IMR-90 (cell line): ENCODE measurements at regions not wholly inside any gene's neighbourhood (a gene's known extent, or its start where the extent isn't known, plus 50 kb on each side); places are given as distances from the start of the nearest gene placed in this dataset.

ENCODE experiments used
- ATAC-seq: fragments of 200-7000 bp; cut with Tn5 transposase; 2 replicates; pipeline ENCODE4 v1.9.1; 2020; ENCODE audit warnings: low read depth, mild to moderate bottlenecking, moderate library complexity
- BruUV-seq: library from RNA; stranded (reverse); fragments of 400-500 nt; replicated peaks from 2 replicates; lab custom pipeline; 2021; lab: Mats Ljungman, UMichigan
- CTCF ChIA-PET: fragments of 300-600 bp; formaldehyde crosslinking; extraction: SDS; loops from one replicate; lab custom pipeline; 2021; ENCODE audit warnings: antibody characterized with exemption; lab: Yijun Ruan, JAX
- POLR2A ChIA-PET: fragments of 300-600 bp; sonication (Branson Sonifier 250); formaldehyde crosslinking; loops from one replicate; lab custom pipeline; 2022; ENCODE audit warnings: antibody characterized with exemption; ENCODE audit not compliant: unreplicated experiment; lab: Charles Lee
- DNase-seq: peaks from one replicate; pipeline ENCODE4 v3.0.0; 2013
- H2AFZ ChIP-seq: replicated peaks from 2 replicates; pipeline ENCODE3; 2013; ENCODE audit warnings: low read length, mild to moderate bottlenecking; ENCODE audit not compliant: poor library complexity
- H2AK5ac ChIP-seq: 2 replicates; pipeline ENCODE4 v1.6.1; 2013; ENCODE audit warnings: low read depth, low read length, inconsistent platforms
- H2AK9ac ChIP-seq: replicated peaks from 2 replicates; pipeline ENCODE3; 2013; ENCODE audit warnings: mild to moderate bottlenecking, low read depth, low read length, moderate library complexity; ENCODE audit not compliant: poor library complexity
- H2BK120ac ChIP-seq: 2 replicates; pipeline ENCODE4 v1.6.1; 2013; ENCODE audit warnings: low read depth, low read length, inconsistent platforms
- H2BK15ac ChIP-seq: 3 replicates; pipeline ENCODE4 v1.6.1; 2013; ENCODE audit warnings: low read depth, low read length, inconsistent platforms
- H2BK20ac ChIP-seq: 2 replicates; pipeline ENCODE4 v1.6.1; 2013; ENCODE audit warnings: low read depth, mild to moderate bottlenecking, inconsistent platforms, low read length, moderate library complexity
- H2BK5ac ChIP-seq: 2 replicates; pipeline ENCODE4 v1.6.1; 2013; ENCODE audit warnings: mild to moderate bottlenecking, low read depth, low read length, inconsistent platforms; ENCODE audit not compliant: poor library complexity, severe bottlenecking
- H3K14ac ChIP-seq: replicated peaks from 2 replicates; pipeline ENCODE4 v1.6.1; 2013; ENCODE audit warnings: low read depth, low read length, inconsistent platforms
- H3K18ac ChIP-seq: 2 replicates; pipeline ENCODE4 v1.6.1; 2013; ENCODE audit warnings: low read depth, low read length, control low read depth
- H3K23ac ChIP-seq: 2 replicates; pipeline ENCODE4 v1.6.1; 2013; ENCODE audit warnings: low read depth, low read length, inconsistent platforms
- H3K27ac ChIP-seq: 2 replicates; pipeline ENCODE4 v1.5.1; 2013; ENCODE audit warnings: mild to moderate bottlenecking, control low read depth, low read length; ENCODE audit not compliant: insufficient read depth
- H3K27me3 ChIP-seq: 2 replicates; pipeline ENCODE4 v1.6.1; 2013; ENCODE audit warnings: low read length; ENCODE audit not compliant: control insufficient read depth, insufficient read depth
- H3K36me3 ChIP-seq: 2 replicates; pipeline ENCODE4 v1.6.1; 2013; ENCODE audit warnings: low read length, mixed read lengths; ENCODE audit not compliant: control insufficient read depth, insufficient read depth
- H3K4ac ChIP-seq: 2 replicates; pipeline ENCODE4 v1.6.1; 2013; ENCODE audit warnings: low read depth, low read length, inconsistent platforms
- H3K4me1 ChIP-seq: 2 replicates; pipeline ENCODE4 v1.6.1; 2013; ENCODE audit warnings: low read length, mixed read lengths; ENCODE audit not compliant: control insufficient read depth, insufficient read depth
- H3K4me2 ChIP-seq: 2 replicates; pipeline ENCODE4 v1.6.1; 2013; ENCODE audit warnings: low read depth, mild to moderate bottlenecking, control low read depth, low read length, moderate library complexity
- H3K4me3 ChIP-seq: 2 replicates; pipeline ENCODE4 v1.5.1; 2013; ENCODE audit warnings: low read depth, mild to moderate bottlenecking, control low read depth, low read length, moderate library complexity; ENCODE audit not compliant: insufficient read depth
- H3K56ac ChIP-seq: 2 replicates; pipeline ENCODE4 v1.6.1; 2013; ENCODE audit warnings: low read length, inconsistent platforms; ENCODE audit not compliant: insufficient read depth; ENCODE audit errors: extremely low read depth
- H3K79me1 ChIP-seq, 2 experiments: 2 replicates each; pipeline ENCODE4 v1.6.1; 2013; ENCODE audit warnings: low read length in 2 of 2, inconsistent platforms in 1 of 2, low read depth in 1 of 2
- H3K9ac ChIP-seq: 2 replicates; pipeline ENCODE4 v1.6.1; 2013; ENCODE audit warnings: low read depth, low read length, control low read depth
- H3K9me1 ChIP-seq: 2 replicates; pipeline ENCODE4 v1.6.1; 2013; ENCODE audit warnings: low read length, inconsistent platforms; ENCODE audit not compliant: insufficient read depth
- H3K9me3 ChIP-seq: 2 replicates; pipeline ENCODE4 v1.6.1; 2013; ENCODE audit warnings: low read length; ENCODE audit not compliant: control insufficient read depth, insufficient read depth
- H4K20me1 ChIP-seq: 2 replicates; pipeline ENCODE4 v1.6.1; 2013; ENCODE audit warnings: low read length, inconsistent platforms; ENCODE audit not compliant: insufficient read depth
- H4K5ac ChIP-seq: 2 replicates; pipeline ENCODE4 v1.6.1; 2013; ENCODE audit warnings: mild to moderate bottlenecking, low read depth, low read length, control low read depth
- H4K8ac ChIP-seq, 2 experiments: 2 replicates each; pipeline ENCODE4 v1.6.1; 2013; ENCODE audit warnings: low read depth in 2 of 2, low read length in 2 of 2, control low read depth in 1 of 2, inconsistent platforms in 1 of 2
- H4K91ac ChIP-seq: 2 replicates; pipeline ENCODE4 v1.6.1; 2013; ENCODE audit warnings: low read depth, low read length, inconsistent platforms; ENCODE audit not compliant: insufficient read depth
- BHLHE40 ChIP-seq: fragments of 150-350 bp; IDR thresholded peaks from 2 replicates; pipeline ENCODE4 v1.6.1; 2016; ENCODE audit warnings: mild to moderate bottlenecking, low read depth, low read length
- CEBPB ChIP-seq: IDR thresholded peaks from 2 replicates; pipeline ENCODE4 v1.6.1; 2012; ENCODE audit warnings: low read depth, low read length, improper control_type of control experiment
- CHD1 ChIP-seq: IDR thresholded peaks from 2 replicates; pipeline ENCODE4 v1.6.1; 2012; ENCODE audit warnings: low read depth, low read length, improper control_type of control experiment
- FOS ChIP-seq: fragments of 150-350 bp; IDR thresholded peaks from 2 replicates; pipeline ENCODE4 v1.6.1; 2016; ENCODE audit warnings: low read depth, low read length
- MAFK ChIP-seq: IDR thresholded peaks from 2 replicates; pipeline ENCODE4 v1.6.1; 2012; ENCODE audit warnings: low read depth, low read length, improper control_type of control experiment
- MAZ ChIP-seq: IDR thresholded peaks from 2 replicates; pipeline ENCODE4 v1.6.1; 2012; ENCODE audit warnings: low read depth, mild to moderate bottlenecking, low read length, improper control_type of control experiment, moderate library complexity, borderline replicate concordance
- MXI1 ChIP-seq: IDR thresholded peaks from 2 replicates; pipeline ENCODE4 v1.6.1; 2012; ENCODE audit warnings: low read depth, mild to moderate bottlenecking, low read length, moderate library complexity, borderline replicate concordance
- NFE2L2 ChIP-seq: fragments of 150-350 bp; IDR thresholded peaks from 2 replicates; pipeline ENCODE4 v1.6.1; 2016; ENCODE audit warnings: low read depth, mild to moderate bottlenecking, low read length
- POLR2A ChIP-seq: IDR thresholded peaks from 2 replicates; pipeline ENCODE4 v1.6.1; 2012; ENCODE audit warnings: mild to moderate bottlenecking, low read depth, low read length
- RAD21 ChIP-seq: IDR thresholded peaks from 2 replicates; pipeline ENCODE4 v1.6.1; 2012; ENCODE audit warnings: low read length, improper control_type of control experiment
- RCOR1 ChIP-seq: IDR thresholded peaks from 2 replicates; pipeline ENCODE4 v1.6.1; 2012; ENCODE audit warnings: mild to moderate bottlenecking, low read length, improper control_type of control experiment; ENCODE audit not compliant: insufficient replicate concordance
- RFX5 ChIP-seq: IDR thresholded peaks from 2 replicates; pipeline ENCODE4 v1.8.0; 2012; ENCODE audit warnings: low read depth, mild to moderate bottlenecking, low read length, moderate library complexity
- SMC3 ChIP-seq: fragments of 150-350 bp; IDR thresholded peaks from 2 replicates; pipeline ENCODE4 v1.6.1; 2016; ENCODE audit warnings: low read depth, mild to moderate bottlenecking, antibody characterized with exemption, low read length, moderate library complexity
- WGBS, 2 experiments: methylation state at CpG; one replicate each; pipeline versions ENCODE4 v1.1.5 to v1.1.7; 2013; ENCODE audit warnings: missing lambda C conversion rate in 2 of 2; ENCODE audit not compliant: insufficient read length in 1 of 2; ENCODE audit errors: extremely low coverage in 2 of 2; 5-methylcytosine and 5-hydroxymethylcytosine counted together
- dilution Hi-C: fragments of 300-500 bp; cut with HindIII; formaldehyde crosslinking; loops from one replicate; pipeline ENCODE4 v1.14.3; 2018; ENCODE audit warnings: low sequenced_read_pairs; ENCODE audit not compliant: unreplicated experiment
- in situ Hi-C: fragments of 300-500 bp; cut with MboI; formaldehyde crosslinking; loops from 3 replicates; pipeline ENCODE4 v1.14.3; 2019; ENCODE audit warnings: low sequenced_read_pairs, inconsistent platforms, mixed read lengths
- intact Hi-C: fragments of 100-400 bp; cut with micrococcal nuclease; formaldehyde crosslinking; loops from 2 replicates; pipeline ENCODE4 v1.10.0; 2022
- TF ChIP-seq, protein P1 (sequence below): conservative IDR thresholded peaks from 2 replicates; pipeline ENCODE4 v1.5.1; 2012; ENCODE audit warnings: mild to moderate bottlenecking, low read depth, low read length, improper control_type of control experiment
- TF ChIP-seq, protein P2 (sequence below): fragments of 150-350 bp; IDR thresholded peaks from 2 replicates; pipeline ENCODE4 v1.6.1; 2017; ENCODE audit warnings: mild to moderate bottlenecking, antibody characterized with exemption, low read length, low read depth
- TF ChIP-seq, protein P3 (sequence below): fragments of 150-350 bp; IDR thresholded peaks from 2 replicates; pipeline ENCODE4 v1.6.1; 2016; ENCODE audit warnings: low read depth, mild to moderate bottlenecking, low read length, moderate library complexity, borderline replicate concordance

DNA sequence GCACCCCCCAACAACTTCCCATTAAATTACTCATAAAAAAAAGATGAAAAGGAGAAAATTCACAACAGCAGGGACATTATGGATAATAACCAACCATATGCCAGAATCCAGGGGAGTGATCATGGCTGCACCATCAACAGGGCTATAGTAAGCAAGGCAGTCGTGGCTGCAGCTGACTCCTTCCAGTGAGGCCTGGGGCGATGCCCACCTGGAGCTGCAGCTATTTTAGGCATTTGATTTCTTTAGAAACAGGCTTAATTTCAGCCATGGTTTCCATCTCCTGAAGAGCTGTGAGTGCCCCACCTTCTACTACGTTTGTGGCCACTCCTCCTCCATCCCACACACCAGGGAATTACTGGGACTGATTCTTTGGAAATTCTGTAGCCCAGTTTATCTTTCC lies 84.0 kb downstream of the MINAR1 start:
- dilution Hi-C loops (no loop called here), in situ Hi-C loops (no loop called here), intact Hi-C loops (no loop called here)
- Histone ChIP-seq H2BK20ac (no peak overlapping the region), H2AK5ac (no peak overlapping the region), H2BK15ac (no peak overlapping the region), H4K8ac (no peak overlapping the region), H3K36me3 (no peaks in the 10 kb centered on the region), H3K4me2 (no peak overlapping the region), H3K4me1 (no peaks in the 10 kb centered on the region), H4K20me1 (no peaks in the 10 kb centered on the region), H3K27ac (no peak overlapping the region), H2BK120ac (no peak overlapping the region), H3K14ac (no peak overlapping the region), H2BK5ac (no peak overlapping the region), H4K91ac (no peak overlapping the region), H3K9me1 (no peaks in the 10 kb centered on the region), H3K18ac (no peak overlapping the region), H3K23ac (no peak overlapping the region), H3K9me3 (no peaks in the 10 kb centered on the region), H2AK9ac (no peak overlapping the region), H3K9ac (no peak overlapping the region), H3K27me3 (peaks cover 4% of the 10 kb centered on the region), H3K4ac (no peak overlapping the region), H3K56ac (no peak overlapping the region), H3K4me3 (no peak overlapping the region), H4K5ac (no peak overlapping the region), H2AFZ (no peak overlapping the region), H3K79me1 (no peaks in the 10 kb centered on the region)
- no peak for TF ChIP-seq FOS
- no peak for TF ChIP-seq SMC3
- TF ChIP-seq, protein P1, sequence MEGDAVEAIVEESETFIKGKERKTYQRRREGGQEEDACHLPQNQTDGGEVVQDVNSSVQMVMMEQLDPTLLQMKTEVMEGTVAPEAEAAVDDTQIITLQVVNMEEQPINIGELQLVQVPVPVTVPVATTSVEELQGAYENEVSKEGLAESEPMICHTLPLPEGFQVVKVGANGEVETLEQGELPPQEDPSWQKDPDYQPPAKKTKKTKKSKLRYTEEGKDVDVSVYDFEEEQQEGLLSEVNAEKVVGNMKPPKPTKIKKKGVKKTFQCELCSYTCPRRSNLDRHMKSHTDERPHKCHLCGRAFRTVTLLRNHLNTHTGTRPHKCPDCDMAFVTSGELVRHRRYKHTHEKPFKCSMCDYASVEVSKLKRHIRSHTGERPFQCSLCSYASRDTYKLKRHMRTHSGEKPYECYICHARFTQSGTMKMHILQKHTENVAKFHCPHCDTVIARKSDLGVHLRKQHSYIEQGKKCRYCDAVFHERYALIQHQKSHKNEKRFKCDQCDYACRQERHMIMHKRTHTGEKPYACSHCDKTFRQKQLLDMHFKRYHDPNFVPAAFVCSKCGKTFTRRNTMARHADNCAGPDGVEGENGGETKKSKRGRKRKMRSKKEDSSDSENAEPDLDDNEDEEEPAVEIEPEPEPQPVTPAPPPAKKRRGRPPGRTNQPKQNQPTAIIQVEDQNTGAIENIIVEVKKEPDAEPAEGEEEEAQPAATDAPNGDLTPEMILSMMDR = no peak
- no peak for TF ChIP-seq RAD21
- TF ChIP-seq, protein P2, sequence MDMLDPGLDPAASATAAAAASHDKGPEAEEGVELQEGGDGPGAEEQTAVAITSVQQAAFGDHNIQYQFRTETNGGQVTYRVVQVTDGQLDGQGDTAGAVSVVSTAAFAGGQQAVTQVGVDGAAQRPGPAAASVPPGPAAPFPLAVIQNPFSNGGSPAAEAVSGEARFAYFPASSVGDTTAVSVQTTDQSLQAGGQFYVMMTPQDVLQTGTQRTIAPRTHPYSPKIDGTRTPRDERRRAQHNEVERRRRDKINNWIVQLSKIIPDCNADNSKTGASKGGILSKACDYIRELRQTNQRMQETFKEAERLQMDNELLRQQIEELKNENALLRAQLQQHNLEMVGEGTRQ = no peak
- TF ChIP-seq CEBPB = no peak
- no peak for TF ChIP-seq NFE2L2
- no peak for TF ChIP-seq MAFK
- TF ChIP-seq MXI1 = no peak
- no peak for TF ChIP-seq MAZ
- TF ChIP-seq RFX5 = no peak
- TF ChIP-seq RCOR1 = no peak
- TF ChIP-seq CHD1 = no peak
- no peak for TF ChIP-seq POLR2A
- TF ChIP-seq, protein P3, sequence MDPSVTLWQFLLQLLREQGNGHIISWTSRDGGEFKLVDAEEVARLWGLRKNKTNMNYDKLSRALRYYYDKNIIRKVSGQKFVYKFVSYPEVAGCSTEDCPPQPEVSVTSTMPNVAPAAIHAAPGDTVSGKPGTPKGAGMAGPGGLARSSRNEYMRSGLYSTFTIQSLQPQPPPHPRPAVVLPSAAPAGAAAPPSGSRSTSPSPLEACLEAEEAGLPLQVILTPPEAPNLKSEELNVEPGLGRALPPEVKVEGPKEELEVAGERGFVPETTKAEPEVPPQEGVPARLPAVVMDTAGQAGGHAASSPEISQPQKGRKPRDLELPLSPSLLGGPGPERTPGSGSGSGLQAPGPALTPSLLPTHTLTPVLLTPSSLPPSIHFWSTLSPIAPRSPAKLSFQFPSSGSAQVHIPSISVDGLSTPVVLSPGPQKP = no peak
- no peak for TF ChIP-seq BHLHE40
- ChIA-PET CTCF (no interaction called here), POLR2A (no interaction called here)
- 57% methylated on average over 1 of the region's 3 CpGs; no CpG with 5 or more reads in 1 of the 2 experiments for WGBS, 2 experiments
- no peak for DNase-seq
- no TSS peak for BruUV-seq
- no peak for ATAC-seq
